ENCODE measurements at regions not wholly inside any gene's neighbourhood (a gene's known extent, or its start where the extent isn't known, plus 50 kb on each side); places are given as distances from the start of the nearest gene placed in this dataset.

GRCh38 chr3:95254061-95254460, 1191.2 kb downstream of the NSUN3 start:
- dilution Hi-C loops (cut with MboI; ENCODE audit: extremely low pct_ligation_motif_present, low sequenced_read_pairs) = no loop called here
- H3K27ac ChIP-seq (ENCODE audit: control insufficient read depth, insufficient read depth, low read length) = no peak overlapping the region
- no peaks in the 10 kb centered on the region for H3K36me3 ChIP-seq (ENCODE audit: control insufficient read depth in 2 of 2, extremely low read depth in 1 of 2, insufficient read depth in 2 of 2, low read length in 2 of 2)
- DNase-seq (ENCODE audit: low read depth, low spot score) = no peak
- H3K9me1 ChIP-seq (ENCODE audit: control insufficient read depth, extremely low read depth, insufficient read depth, low read length) = no peaks in the 10 kb centered on the region
- H3K4me2 ChIP-seq (ENCODE audit: control insufficient read depth, extremely low read depth, insufficient read depth, low read depth, low read length) = no peak overlapping the region
- TF ChIP-seq EZH2 (IDR thresholded peaks at IDR 0.05; ENCODE audit: low read length) = no peak
- no peak for TF ChIP-seq CTCF (optimal IDR thresholded peaks at IDR 0.05 in 1 of 3, IDR thresholded peaks at IDR 0.05 in 1 of 3, conservative IDR thresholded peaks at IDR 0.05 in 1 of 3; ENCODE audit: extremely low read depth in 1 of 3, insufficient read depth in 2 of 3, low read length in 3 of 3)
- FAIRE-seq = no peak
- H3K27me3 ChIP-seq (ENCODE audit: control insufficient read depth, extremely low read depth, insufficient read depth, low read length) = no peaks in the 10 kb centered on the region
- H3K4me3 ChIP-seq (ENCODE audit: control insufficient read depth in 2 of 3, extremely low read depth in 1 of 3, insufficient read depth in 2 of 3, low read depth in 1 of 3, low read length in 3 of 3) = no peak overlapping the region
- no peaks in the 10 kb centered on the region for H3K9me3 ChIP-seq (ENCODE audit: control insufficient read depth, low read depth, low read length)
- H3K4me1 ChIP-seq (ENCODE audit: control insufficient read depth, extremely low read depth, insufficient read depth, low read length) = no peaks in the 10 kb centered on the region
- H4K20me1 ChIP-seq (ENCODE audit: control insufficient read depth, extremely low read depth, insufficient read depth, low read length) = no peaks in the 10 kb centered on the region
- H3K79me2 ChIP-seq (ENCODE audit: control insufficient read depth, insufficient read depth, low read length) = no peaks in the 10 kb centered on the region
- H3K9ac ChIP-seq (ENCODE audit: control insufficient read depth, extremely low read depth, insufficient read depth, low read length) = no peak overlapping the region
- H2AFZ ChIP-seq (ENCODE audit: control insufficient read depth, low read length) = no peak overlapping the region

GRCh38 chr3:95254758-95255157, 1191.9 kb downstream of the NSUN3 start:
- Histone ChIP-seq H4K20me1 (ENCODE audit: control insufficient read depth, extremely low read depth, insufficient read depth, low read length) (no peaks in the 10 kb centered on the region), H3K36me3 (ENCODE audit: control insufficient read depth in 2 of 2, extremely low read depth in 1 of 2, insufficient read depth in 2 of 2, low read length in 2 of 2) (no peaks in the 10 kb centered on the region), H3K9me3 (ENCODE audit: control insufficient read depth, low read depth, low read length) (no peaks in the 10 kb centered on the region), H3K9me1 (ENCODE audit: control insufficient read depth, extremely low read depth, insufficient read depth, low read length) (no peaks in the 10 kb centered on the region), H3K4me3 (ENCODE audit: control insufficient read depth in 2 of 3, extremely low read depth in 1 of 3, insufficient read depth in 2 of 3, low read depth in 1 of 3, low read length in 3 of 3) (no peak overlapping the region), H3K27ac (ENCODE audit: control insufficient read depth, insufficient read depth, low read length) (no peak overlapping the region), H3K4me1 (ENCODE audit: control insufficient read depth, extremely low read depth, insufficient read depth, low read length) (no peaks in the 10 kb centered on the region), H3K27me3 (ENCODE audit: control insufficient read depth, extremely low read depth, insufficient read depth, low read length) (no peaks in the 10 kb centered on the region), H3K4me2 (ENCODE audit: control insufficient read depth, extremely low read depth, insufficient read depth, low read depth, low read length) (no peak overlapping the region), H3K79me2 (ENCODE audit: control insufficient read depth, insufficient read depth, low read length) (no peaks in the 10 kb centered on the region), H3K9ac (ENCODE audit: control insufficient read depth, extremely low read depth, insufficient read depth, low read length) (no peak overlapping the region), H2AFZ (ENCODE audit: control insufficient read depth, low read length) (no peak overlapping the region)
- TF ChIP-seq CTCF (optimal IDR thresholded peaks at IDR 0.05 in 1 of 3, IDR thresholded peaks at IDR 0.05 in 1 of 3, conservative IDR thresholded peaks at IDR 0.05 in 1 of 3; ENCODE audit: extremely low read depth in 1 of 3, insufficient read depth in 2 of 3, low read length in 3 of 3) (no peak), EZH2 (IDR thresholded peaks at IDR 0.05; ENCODE audit: low read length) (no peak)
- DNase-seq (ENCODE audit: low read depth, low spot score) (no peak), FAIRE-seq (no peak)
- dilution Hi-C loops (cut with MboI; ENCODE audit: extremely low pct_ligation_motif_present, low sequenced_read_pairs) = no loop called here

All from keratinocyte (primary cell).